ENCODE measurements at regions not wholly inside any gene's neighbourhood (a gene's known extent, or its start where the extent isn't known, plus 50 kb on each side); places are given as distances from the start of the nearest gene placed in this dataset.

GRCh38 chr9:135021393-135021789 is 66.1 kb upstream of the OLFM1 start:
- no peak for TF ChIP-seq CTCF (IDR thresholded peaks at IDR 0.05; ENCODE audit: extremely low read depth, missing control alignments)
- DNase-seq (ENCODE audit: low spot score), result no peak

- no peak for DNase-seq (ENCODE audit: low spot score)
- TF ChIP-seq CTCF (IDR thresholded peaks at IDR 0.05; ENCODE audit: extremely low read depth, missing control alignments), result no peak
Measured at GRCh38 chr9:135022191-135022870, 65.1 kb upstream of the OLFM1 start.

GRCh38 chr9:135023088-135023785 is 64.2 kb upstream of the OLFM1 start:
- no peak for TF ChIP-seq CTCF (IDR thresholded peaks at IDR 0.05; ENCODE audit: extremely low read depth, missing control alignments)
- DNase-seq (ENCODE audit: low spot score), result no peak

GRCh38 chr9:135023786-135024405 is 63.6 kb upstream of the OLFM1 start:
- no peak for TF ChIP-seq CTCF (IDR thresholded peaks at IDR 0.05; ENCODE audit: extremely low read depth, missing control alignments)
- DNase-seq (ENCODE audit: low spot score), result no peak

GRCh38 chr9:135029463-135029862 is 58.0 kb upstream of the OLFM1 start:
- DNase-seq (ENCODE audit: low spot score), result no peak
- TF ChIP-seq CTCF (IDR thresholded peaks at IDR 0.05; ENCODE audit: extremely low read depth, missing control alignments), result no peak

GRCh38 chr9:135029871-135030565 is 57.5 kb upstream of the OLFM1 start:
- no peak for TF ChIP-seq CTCF (IDR thresholded peaks at IDR 0.05; ENCODE audit: extremely low read depth, missing control alignments)
- DNase-seq (ENCODE audit: low spot score), result no peak
